Coronary artery (tissue), 2 donors: ENCODE measurements at regions not wholly inside any gene's neighbourhood (a gene's known extent, or its start where the extent isn't known, plus 50 kb on each side); places are given as distances from the start of the nearest gene placed in this dataset.
"Not testable (repeated sequence)": the region's sequence is repeated elsewhere in the genome, so short reads cannot be mapped to it uniquely, and the experiment has no call there.

Source experiments
- DNase-seq: peaks from one replicate; pipeline ENCODE4 v3.0.0-alpha.2; 2017; ENCODE audit warnings: low spot score
- H3K27ac ChIP-seq, 2 donors: fragments of 200-600 bp; sonication (generic); one replicate each; pipeline ENCODE4 v1.5.1; 2016 to 2019
- H3K4me3 ChIP-seq: fragments of 200-600 bp; sonication (generic); 2 replicates; pipeline ENCODE4 v1.5.1; 2016; ENCODE audit warnings: mild to moderate bottlenecking, moderate library complexity
- CTCF ChIP-seq: fragments of 200-600 bp; sonication (generic); IDR thresholded peaks from one replicate; pipeline ENCODE4 v1.5.1; 2019; ENCODE audit warnings: antibody characterized with exemption

- no peak for TF ChIP-seq CTCF
- H3K27ac ChIP-seq: no peak overlapping the region
- no peak for DNase-seq
- no peak overlapping the region for H3K4me3 ChIP-seq
These were observed 411.6 kb upstream of the MAGEB18 start for GRCh38 chrX:25726539-25726938.

- H3K4me3 ChIP-seq: no peak overlapping the region
- DNase-seq: no peak
- TF ChIP-seq CTCF: no peak
- no peak overlapping the region for H3K27ac ChIP-seq
These were observed 405.0 kb upstream of the MAGEB18 start for GRCh38 chrX:25733148-25733547.

GRCh38 chrX:25737540-25737939 is 400.6 kb upstream of the MAGEB18 start:
- no peak overlapping the region for H3K27ac ChIP-seq

GRCh38 chrX:25742334-25742733 is 395.8 kb upstream of the MAGEB18 start:
- H3K27ac ChIP-seq: no peak overlapping the region
- no peak for TF ChIP-seq CTCF
- H3K4me3 ChIP-seq: no peak overlapping the region

More at GRCh38 chrX:25737540-25737939, 400.6 kb upstream of the MAGEB18 start:
- TF ChIP-seq CTCF: no peak
- DNase-seq: no peak
- no peak overlapping the region for H3K4me3 ChIP-seq

GRCh38 chrX:25754399-25754798 is 383.7 kb upstream of the MAGEB18 start:
- DNase-seq: no peak
- Histone ChIP-seq H3K27ac (no peak overlapping the region), H3K4me3 (no peak overlapping the region)
- TF ChIP-seq CTCF: no peak

More at GRCh38 chrX:25742334-25742733, 395.8 kb upstream of the MAGEB18 start:
- no peak for DNase-seq

- DNase-seq: no peak
- Histone ChIP-seq H3K4me3 (no peak overlapping the region), H3K27ac (no peak overlapping the region)
- TF ChIP-seq CTCF: no peak
These were observed 382.9 kb upstream of the MAGEB18 start for GRCh38 chrX:25755194-25755593.

- Histone ChIP-seq H3K4me3 (no peak overlapping the region), H3K27ac (no peak overlapping the region)
- DNase-seq: no peak
- TF ChIP-seq CTCF: no peak
These were observed 375.5 kb upstream of the MAGEB18 start for GRCh38 chrX:25762656-25763055.

- not testable (repeated sequence) for H3K27ac ChIP-seq, H3K4me3 ChIP-seq, DNase-seq
These were observed 366.3 kb upstream of the MAGEB18 start for GRCh38 chrX:25771853-25772252.

- not testable (repeated sequence) for H3K4me3 ChIP-seq, H3K27ac ChIP-seq
- DNase-seq: peak; percentile 31
These were observed 340.3 kb upstream of the MAGEB18 start for GRCh38 chrX:25797796-25798195.
